OCI-LY7 (cell line): ENCODE measurements at regions not wholly inside any gene's neighbourhood (a gene's known extent, or its start where the extent isn't known, plus 50 kb on each side); places are given as distances from the start of the nearest gene placed in this dataset.

Experiments used
- BruUV-seq: library from RNA; stranded (reverse); fragments of 400-500 nt; replicated peaks from 2 replicates; lab custom pipeline; 2021; lab: Mats Ljungman, UMichigan
- CTCF ChIA-PET: fragments of 300-600 bp; sonication (Branson Sonifier 250); formaldehyde crosslinking; loops from one replicate; lab custom pipeline; 2022; ENCODE audit warnings: antibody characterized with exemption; ENCODE audit not compliant: unreplicated experiment; lab: Charles Lee
- POLR2A ChIA-PET: fragments of 300-600 bp; sonication (Branson Sonifier 250); formaldehyde crosslinking; loops from one replicate; lab custom pipeline; 2022; ENCODE audit warnings: antibody characterized with exemption; lab: Charles Lee
- DNase-seq: peaks from one replicate; pipeline ENCODE4 v3.0.0-alpha.2; 2015; ENCODE audit warnings: low spot score
- H2AFZ ChIP-seq: fragments of 200-600 bp; sonication (generic), shearing (Covaris generic); 2 replicates; pipeline ENCODE4 v1.6.1; 2014; ENCODE audit warnings: mild to moderate bottlenecking, antibody characterized with exemption, low read length, moderate library complexity
- H3K27ac ChIP-seq: fragments of 200-600 bp; sonication (generic); 2 replicates; pipeline ENCODE4 v1.5.1; 2014; ENCODE audit warnings: mixed run types, low read depth, mild to moderate bottlenecking, moderate library complexity, low read length, inconsistent platforms; ENCODE audit not compliant: poor library complexity, severe bottlenecking
- H3K36me3 ChIP-seq: fragments of 200-600 bp; sonication (generic); 2 replicates; pipeline ENCODE4 v1.6.1; 2014; ENCODE audit warnings: mild to moderate bottlenecking, antibody characterized with exemption, low read length, moderate library complexity, mixed read lengths; ENCODE audit not compliant: insufficient read depth
- H3K4me1 ChIP-seq: fragments of 200-600 bp; sonication (generic); 2 replicates; pipeline ENCODE4 v1.5.1; 2014; ENCODE audit warnings: mild to moderate bottlenecking, low read length; ENCODE audit not compliant: insufficient read depth, poor library complexity, severe bottlenecking
- H3K4me2 ChIP-seq: fragments of 200-600 bp; sonication (generic); 2 replicates; pipeline ENCODE4 v1.6.1; 2014; ENCODE audit warnings: mild to moderate bottlenecking, low read length
- H3K4me3 ChIP-seq: fragments of 200-600 bp; sonication (generic); 2 replicates; pipeline ENCODE4 v1.5.1; 2014; ENCODE audit warnings: mild to moderate bottlenecking, low read depth, low read length; ENCODE audit not compliant: poor library complexity, severe bottlenecking
- H3K79me2 ChIP-seq: fragments of 200-600 bp; sonication (generic); 2 replicates; pipeline ENCODE4 v1.6.1; 2016; ENCODE audit warnings: low read depth, mild to moderate bottlenecking, low read length, moderate library complexity, mixed read lengths; ENCODE audit not compliant: insufficient read depth
- H3K9me2 ChIP-seq: fragments of 200-600 bp; sonication (generic); 2 replicates; pipeline ENCODE4 v1.6.1; 2016; ENCODE audit warnings: mild to moderate bottlenecking, low read length, mixed read lengths; ENCODE audit not compliant: insufficient read depth
- H3K9me3 ChIP-seq: fragments of 200-600 bp; sonication (generic); 2 replicates; pipeline ENCODE4 v1.6.1; 2014; ENCODE audit warnings: mild to moderate bottlenecking, mixed run types, low read length, mixed read lengths
- H4K20me1 ChIP-seq: fragments of 200-600 bp; sonication (generic); 2 replicates; pipeline ENCODE4 v1.6.1; 2014; ENCODE audit warnings: mild to moderate bottlenecking, antibody characterized with exemption, low read length, moderate library complexity, mixed read lengths; ENCODE audit not compliant: insufficient read depth
- CTCF ChIP-seq: fragments of 200-600 bp; sonication (generic); conservative IDR thresholded peaks from 2 replicates; pipeline ENCODE4 v1.5.1; 2014; ENCODE audit warnings: mild to moderate bottlenecking, antibody characterized with exemption, low read length, moderate library complexity, mixed read lengths
- EZH2phosphoT487 ChIP-seq: fragments of 200-600 bp; sonication (generic); IDR thresholded peaks from 2 replicates; pipeline ENCODE4 v1.6.1; 2018; ENCODE audit warnings: low read depth, borderline replicate concordance, mild to moderate bottlenecking, mixed run types, antibody characterized with exemption, low read length, moderate library complexity, mixed read lengths
- intact Hi-C: fragments of 100-400 bp; cut with micrococcal nuclease; formaldehyde crosslinking; loops from one replicate; pipeline ENCODE4 v1.10.0; 2022; ENCODE audit not compliant: unreplicated experiment

- intact Hi-C loops: no loop called here
- no TSS peak for BruUV-seq
- POLR2A ChIA-PET: interaction anchor here (0.7 kb wide), 1 partner anchor 160 kb away, joined by 3 read pairs; no protein-coding TSS in a partner anchor
These were observed 108.1 kb downstream of the ADCYAP1 start for GRCh38 chr18:1012775-1013174.

GRCh38 chr18:1013951-1014350, 109.3 kb downstream of the ADCYAP1 start:
- Histone ChIP-seq H3K9me2 (no peaks in the 10 kb centered on the region), H3K9me3 (no peaks in the 10 kb centered on the region), H3K4me3 (no peak overlapping the region), H3K36me3 (no peaks in the 10 kb centered on the region), H3K4me1 (no peaks in the 10 kb centered on the region), H4K20me1 (no peaks in the 10 kb centered on the region), H3K4me2 (no peak overlapping the region), H3K27ac (no peak overlapping the region), H3K79me2 (no peaks in the 10 kb centered on the region), H2AFZ (no peak overlapping the region)
- DNase-seq: no peak
- BruUV-seq: no TSS peak
- POLR2A ChIA-PET: no interaction called here
- CTCF ChIA-PET: no interaction called here
- no peak for TF ChIP-seq EZH2phosphoT487
- TF ChIP-seq CTCF: no peak
- intact Hi-C loops: no loop called here

More at GRCh38 chr18:1012775-1013174, 108.1 kb downstream of the ADCYAP1 start:
- Histone ChIP-seq H4K20me1 (no peaks in the 10 kb centered on the region), H3K4me3 (no peak overlapping the region), H3K27ac (no peak overlapping the region), H2AFZ (no peak overlapping the region), H3K4me2 (no peak overlapping the region), H3K9me3 (no peaks in the 10 kb centered on the region), H3K36me3 (no peaks in the 10 kb centered on the region), H3K79me2 (no peaks in the 10 kb centered on the region), H3K4me1 (no peaks in the 10 kb centered on the region), H3K9me2 (no peaks in the 10 kb centered on the region)
- no peak for TF ChIP-seq CTCF
- TF ChIP-seq EZH2phosphoT487: no peak
- no peak for DNase-seq
- CTCF ChIA-PET: no interaction called here

GRCh38 chr18:1014509-1014908, 109.8 kb downstream of the ADCYAP1 start:
- ChIA-PET POLR2A (no interaction called here), CTCF (no interaction called here)
- no peak overlapping the region for H3K4me2 ChIP-seq
- no peaks in the 10 kb centered on the region for H3K9me3 ChIP-seq
- no peaks in the 10 kb centered on the region for H3K4me1 ChIP-seq
- no peak for TF ChIP-seq CTCF
- TF ChIP-seq EZH2phosphoT487: no peak
- intact Hi-C loops: no loop called here
- H3K79me2 ChIP-seq: no peaks in the 10 kb centered on the region
- no peak for DNase-seq
- H3K27ac ChIP-seq: no peak overlapping the region
- no peaks in the 10 kb centered on the region for H3K36me3 ChIP-seq
- no peak overlapping the region for H2AFZ ChIP-seq
- no peak overlapping the region for H3K4me3 ChIP-seq
- no TSS peak for BruUV-seq
- H3K9me2 ChIP-seq: no peaks in the 10 kb centered on the region
- H4K20me1 ChIP-seq: no peaks in the 10 kb centered on the region
